ENCODE measurements at regions not wholly inside any gene's neighbourhood (a gene's known extent, or its start where the extent isn't known, plus 50 kb on each side); places are given as distances from the start of the nearest gene placed in this dataset.

DNA sequence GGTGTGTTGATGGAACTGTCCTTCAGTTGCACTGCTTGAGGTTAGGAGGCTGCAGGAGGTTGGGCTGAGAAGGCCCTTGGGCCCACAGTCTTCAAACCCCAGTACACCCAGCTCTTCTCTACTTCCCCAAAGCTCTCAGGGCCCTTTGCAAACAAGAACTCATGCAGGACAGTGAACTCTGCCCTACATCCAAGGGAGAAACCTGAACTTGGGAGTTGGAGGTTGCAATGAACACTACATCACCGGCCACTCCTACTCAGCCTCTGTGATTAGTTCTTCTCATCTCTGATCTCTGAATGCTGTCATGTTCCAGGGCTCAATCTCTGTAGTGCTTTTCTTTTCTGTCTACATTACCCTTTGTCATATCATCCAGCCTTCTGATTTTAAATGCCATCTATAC is 148.5 kb upstream of the PDE7B start:
- TF ChIP-seq, protein P1, sequence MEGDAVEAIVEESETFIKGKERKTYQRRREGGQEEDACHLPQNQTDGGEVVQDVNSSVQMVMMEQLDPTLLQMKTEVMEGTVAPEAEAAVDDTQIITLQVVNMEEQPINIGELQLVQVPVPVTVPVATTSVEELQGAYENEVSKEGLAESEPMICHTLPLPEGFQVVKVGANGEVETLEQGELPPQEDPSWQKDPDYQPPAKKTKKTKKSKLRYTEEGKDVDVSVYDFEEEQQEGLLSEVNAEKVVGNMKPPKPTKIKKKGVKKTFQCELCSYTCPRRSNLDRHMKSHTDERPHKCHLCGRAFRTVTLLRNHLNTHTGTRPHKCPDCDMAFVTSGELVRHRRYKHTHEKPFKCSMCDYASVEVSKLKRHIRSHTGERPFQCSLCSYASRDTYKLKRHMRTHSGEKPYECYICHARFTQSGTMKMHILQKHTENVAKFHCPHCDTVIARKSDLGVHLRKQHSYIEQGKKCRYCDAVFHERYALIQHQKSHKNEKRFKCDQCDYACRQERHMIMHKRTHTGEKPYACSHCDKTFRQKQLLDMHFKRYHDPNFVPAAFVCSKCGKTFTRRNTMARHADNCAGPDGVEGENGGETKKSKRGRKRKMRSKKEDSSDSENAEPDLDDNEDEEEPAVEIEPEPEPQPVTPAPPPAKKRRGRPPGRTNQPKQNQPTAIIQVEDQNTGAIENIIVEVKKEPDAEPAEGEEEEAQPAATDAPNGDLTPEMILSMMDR (IDR thresholded peaks at IDR 0.05): no peak
- TF ChIP-seq POLR2A (IDR thresholded peaks at IDR 0.05): no peak
